Mesothelial cell of epicardium (in vitro differentiated cells): ENCODE measurements at regions not wholly inside any gene's neighbourhood (a gene's known extent, or its start where the extent isn't known, plus 50 kb on each side); places are given as distances from the start of the nearest gene placed in this dataset.
A peak's percentile ranks its signal among the peaks of the same experiment; 100 is the strongest.

ENCODE experiments used
- DNase-seq, 2 experiments: peaks; one replicate each; pipeline ENCODE4 v3.0.0; 2021; ENCODE audit warnings: low spot score in 2 of 2; ENCODE audit not compliant: unreplicated experiment in 2 of 2
- H3K27ac Mint-ChIP-seq: 2 replicates; pipeline ENCODE4 v1.8.0; 2021; ENCODE audit warnings: mixed read lengths
- H3K27me3 Mint-ChIP-seq: 2 replicates; pipeline ENCODE4 v1.8.0; 2021; ENCODE audit warnings: low read depth, mixed read lengths
- H3K36me3 Mint-ChIP-seq: 2 replicates; pipeline ENCODE4 v1.8.0; 2021; ENCODE audit warnings: mixed read lengths
- H3K4me1 Mint-ChIP-seq: 2 replicates; pipeline ENCODE4 v1.8.0; 2021; ENCODE audit warnings: mixed read lengths
- H3K4me3 Mint-ChIP-seq: 2 replicates; pipeline ENCODE4 v1.8.0; 2021; ENCODE audit warnings: mild to moderate bottlenecking, moderate library complexity, mixed read lengths
- H3K9me3 Mint-ChIP-seq: 2 replicates; pipeline ENCODE4 v1.8.0; 2021; ENCODE audit warnings: mixed read lengths
- TF ChIP-seq, protein P1 (sequence below): fragments of 200-600 bp; sonication (generic); IDR thresholded peaks from one replicate; pipeline ENCODE4 v1.5.0; 2021; ENCODE audit warnings: antibody characterized with exemption; ENCODE audit not compliant: unreplicated experiment

- Mint-ChIP-seq H3K4me3 (no peak overlapping the region), H3K9me3 (peaks cover 8% of the 10 kb centered on the region), H3K27ac (no peak overlapping the region), H3K36me3 (no peaks in the 10 kb centered on the region), H3K4me1 (no peaks in the 10 kb centered on the region), H3K27me3 (no peaks in the 10 kb centered on the region)
- DNase-seq = no peak
- TF ChIP-seq, protein P1, sequence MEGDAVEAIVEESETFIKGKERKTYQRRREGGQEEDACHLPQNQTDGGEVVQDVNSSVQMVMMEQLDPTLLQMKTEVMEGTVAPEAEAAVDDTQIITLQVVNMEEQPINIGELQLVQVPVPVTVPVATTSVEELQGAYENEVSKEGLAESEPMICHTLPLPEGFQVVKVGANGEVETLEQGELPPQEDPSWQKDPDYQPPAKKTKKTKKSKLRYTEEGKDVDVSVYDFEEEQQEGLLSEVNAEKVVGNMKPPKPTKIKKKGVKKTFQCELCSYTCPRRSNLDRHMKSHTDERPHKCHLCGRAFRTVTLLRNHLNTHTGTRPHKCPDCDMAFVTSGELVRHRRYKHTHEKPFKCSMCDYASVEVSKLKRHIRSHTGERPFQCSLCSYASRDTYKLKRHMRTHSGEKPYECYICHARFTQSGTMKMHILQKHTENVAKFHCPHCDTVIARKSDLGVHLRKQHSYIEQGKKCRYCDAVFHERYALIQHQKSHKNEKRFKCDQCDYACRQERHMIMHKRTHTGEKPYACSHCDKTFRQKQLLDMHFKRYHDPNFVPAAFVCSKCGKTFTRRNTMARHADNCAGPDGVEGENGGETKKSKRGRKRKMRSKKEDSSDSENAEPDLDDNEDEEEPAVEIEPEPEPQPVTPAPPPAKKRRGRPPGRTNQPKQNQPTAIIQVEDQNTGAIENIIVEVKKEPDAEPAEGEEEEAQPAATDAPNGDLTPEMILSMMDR = no peak
These were observed 269.8 kb upstream of the AUTS2 start for GRCh38 chr7:69328516-69328915.

DNA sequence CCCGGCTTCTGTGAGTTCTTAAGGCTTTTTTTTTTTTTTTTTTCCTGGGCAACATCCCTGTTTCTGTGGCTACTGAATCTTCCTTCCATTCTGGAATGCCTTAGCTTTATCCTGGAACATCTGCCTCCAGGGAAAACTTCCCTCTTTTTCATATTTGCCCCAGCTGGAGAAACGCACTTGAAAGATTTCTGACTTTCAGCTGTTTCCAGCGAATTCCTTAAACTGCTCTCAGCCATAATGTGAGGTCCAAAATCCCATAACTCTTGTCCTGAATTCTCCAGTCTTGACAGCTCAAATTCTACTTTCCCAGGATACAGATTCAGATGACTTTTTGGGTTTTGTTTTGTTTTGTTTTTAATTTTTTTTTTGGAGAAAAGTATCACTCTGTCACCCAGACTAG, 263.6 kb upstream of the AUTS2 start:
- no peak for DNase-seq
- H3K27ac Mint-ChIP-seq = no peak overlapping the region
- TF ChIP-seq, protein P1 = no peak
- no peak overlapping the region for H3K4me3 Mint-ChIP-seq
- peaks cover 8% of the 10 kb centered on the region for H3K9me3 Mint-ChIP-seq
- H3K36me3 Mint-ChIP-seq = no peaks in the 10 kb centered on the region
- H3K27me3 Mint-ChIP-seq = no peaks in the 10 kb centered on the region
- H3K4me1 Mint-ChIP-seq = peaks cover 15% of the 10 kb centered on the region

GRCh38 chr7:69335331-69335730, 262.9 kb upstream of the AUTS2 start:
- H3K4me1 Mint-ChIP-seq = peaks cover 15% of the 10 kb centered on the region
- H3K27me3 Mint-ChIP-seq = no peaks in the 10 kb centered on the region
- TF ChIP-seq, protein P1 = no peak
- H3K4me3 Mint-ChIP-seq = no peak overlapping the region
- peak overlapping the region; percentile 90 for H3K27ac Mint-ChIP-seq
- peaks cover 8% of the 10 kb centered on the region for H3K9me3 Mint-ChIP-seq
- DNase-seq = no peak
- no peaks in the 10 kb centered on the region for H3K36me3 Mint-ChIP-seq

DNA sequence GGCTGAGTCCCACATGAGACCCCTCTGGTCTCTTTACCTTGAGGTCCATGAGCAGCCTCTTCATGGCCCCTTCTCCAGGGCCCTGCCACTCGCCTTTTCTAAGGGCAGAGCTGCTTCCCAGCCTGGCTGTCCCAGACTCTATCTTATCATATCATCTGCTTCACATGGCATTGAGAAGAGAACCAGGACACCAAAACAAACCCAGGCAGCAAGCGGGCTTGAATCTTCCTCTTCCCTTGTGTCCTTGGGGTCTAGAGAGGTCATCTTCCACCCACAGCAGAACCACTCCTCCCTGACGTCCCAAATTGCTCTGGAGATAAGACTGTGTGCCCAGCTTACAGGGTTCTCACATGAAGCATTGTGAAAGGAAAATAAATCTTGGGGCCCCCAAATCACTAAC, 261.3 kb upstream of the AUTS2 start:
- no peak overlapping the region for H3K27ac Mint-ChIP-seq
- H3K9me3 Mint-ChIP-seq = no peaks in the 10 kb centered on the region
- H3K36me3 Mint-ChIP-seq = no peaks in the 10 kb centered on the region
- no peak for DNase-seq
- peaks cover 15% of the 10 kb centered on the region for H3K4me1 Mint-ChIP-seq
- H3K27me3 Mint-ChIP-seq = no peaks in the 10 kb centered on the region
- no peak overlapping the region for H3K4me3 Mint-ChIP-seq
- TF ChIP-seq, protein P1 = no peak

- H3K27ac Mint-ChIP-seq = no peak overlapping the region
- H3K4me1 Mint-ChIP-seq = peaks cover 15% of the 10 kb centered on the region
- no peaks in the 10 kb centered on the region for H3K9me3 Mint-ChIP-seq
- no peaks in the 10 kb centered on the region for H3K36me3 Mint-ChIP-seq
- H3K27me3 Mint-ChIP-seq = no peaks in the 10 kb centered on the region
- no peak overlapping the region for H3K4me3 Mint-ChIP-seq
- DNase-seq = no peak
- TF ChIP-seq, protein P1 = no peak
These were observed 260.1 kb upstream of the AUTS2 start for GRCh38 chr7:69338144-69338543.

- Mint-ChIP-seq H3K9me3 (peaks cover 4% of the 10 kb centered on the region), H3K36me3 (no peaks in the 10 kb centered on the region), H3K4me3 (no peak overlapping the region), H3K4me1 (peaks cover 6% of the 10 kb centered on the region), H3K27me3 (no peaks in the 10 kb centered on the region), H3K27ac (no peak overlapping the region)
- TF ChIP-seq, protein P1 = no peak
- no peak for DNase-seq
These were observed 257.0 kb upstream of the AUTS2 start for GRCh38 chr7:69341288-69341687.
